ENCODE measurements at regions not wholly inside any gene's neighbourhood (a gene's known extent, or its start where the extent isn't known, plus 50 kb on each side); places are given as distances from the start of the nearest gene placed in this dataset.

GRCh38 chr5:63263411-63263810 lies 684.8 kb downstream of the LRRC70 start:
- Histone ChIP-seq H3K9me3 (ENCODE audit: insufficient read depth in 2 of 2, low read depth in 1 of 2, low read length in 1 of 2) (no peaks in the 10 kb centered on the region), H3K4me1 (replicated peaks in 1 of 4; ENCODE audit: control insufficient read depth in 3 of 4, insufficient read depth in 4 of 4, low read length in 3 of 4) (no peaks in the 10 kb centered on the region), H3K27ac (ENCODE audit: low read depth, low read length) (no peak overlapping the region), H2AFZ (ENCODE audit: low read length) (no peak overlapping the region), H2AK5ac (ENCODE audit: low read depth, low read length) (no peak overlapping the region), H2BK120ac (replicated peaks; ENCODE audit: low read depth, low read length) (no peak overlapping the region), H3K36me3 (ENCODE audit: control insufficient read depth in 2 of 4, insufficient read depth in 4 of 4, low read length in 3 of 4) (no peaks in the 10 kb centered on the region), H3K4me3 (ENCODE audit: extremely low read depth in 1 of 4, insufficient read depth in 2 of 4, low read depth in 3 of 4, low read length in 4 of 4) (no peak overlapping the region), H3K79me2 (ENCODE audit: control insufficient read depth in 1 of 2, insufficient read depth in 2 of 2, low read length in 2 of 2) (no peaks in the 10 kb centered on the region), H3K18ac (ENCODE audit: extremely low read depth, low read length) (no peak overlapping the region), H2BK5ac (ENCODE audit: low read depth, low read length) (no peak overlapping the region), H3K4me2 (ENCODE audit: insufficient read depth in 1 of 2, low read depth in 2 of 2, low read length in 2 of 2) (no peak overlapping the region), H3K23ac (ENCODE audit: insufficient read length) (no peak overlapping the region), H3K14ac (ENCODE audit: insufficient read length) (no peak overlapping the region), H2BK12ac (ENCODE audit: low read depth, low read length) (no peak overlapping the region), H3K27me3 (replicated peaks in 1 of 4; ENCODE audit: control insufficient read depth in 3 of 4, extremely low read depth in 1 of 4, insufficient read depth in 3 of 4, low read length in 3 of 4) (no peaks in the 10 kb centered on the region), H2BK15ac (ENCODE audit: low read length) (no peak overlapping the region), H4K20me1 (replicated peaks in 1 of 2; ENCODE audit: control insufficient read depth in 1 of 2, insufficient read depth in 2 of 2, low read length in 2 of 2) (no peaks in the 10 kb centered on the region), H3K9ac (replicated peaks in 1 of 4; ENCODE audit: extremely low read depth in 1 of 4, low read depth in 3 of 4, low read length in 3 of 4) (no peak overlapping the region), H4K5ac (ENCODE audit: insufficient read length, low read depth, low read length) (no peak overlapping the region), H3K56ac (replicated peaks; ENCODE audit: insufficient read length, low read depth, low read length) (no peak overlapping the region), H2BK20ac (ENCODE audit: low read length) (no peak overlapping the region), H3K23me2 (ENCODE audit: low read depth, low read length) (no peaks in the 10 kb centered on the region), H3K4ac (replicated peaks; ENCODE audit: insufficient read length, low read depth, low read length) (no peak overlapping the region), H4K91ac (replicated peaks; ENCODE audit: insufficient read length, low read length) (no peak overlapping the region), H4K8ac (ENCODE audit: extremely low read depth, insufficient read depth, low read length) (no peak overlapping the region), H3K79me1 (ENCODE audit: low read depth, low read length) (no peaks in the 10 kb centered on the region)
- CTCF ChIA-PET (ENCODE audit: partially characterized antibody) = no interaction called here
- FAIRE-seq (no peak), DNase-seq (ENCODE audit: low read depth in 1 of 2, low spot score in 2 of 2) (no peak)
- WGBS, 2 experiments (ENCODE audit: extremely low coverage in 1 of 2, insufficient coverage in 1 of 2, insufficient read length in 1 of 2, insufficient replicate concordance in 2 of 2, low coverage in 1 of 2, low lambda C conversion rate in 2 of 2, missing lambda C conversion rate in 1 of 2) = 94% methylated on average over 2 of the region's 2 CpGs; no CpG with 5 or more reads in 1 of the 2 experiments
- no peak for TF ChIP-seq TAF1 (IDR thresholded peaks at IDR 0.05; ENCODE audit: low read depth, low read length)
- no peak for TF ChIP-seq CEBPB (IDR thresholded peaks at IDR 0.05; ENCODE audit: low read depth, low read length)
- TF ChIP-seq KDM5A (IDR thresholded peaks at IDR 0.05; ENCODE audit: low read length) = no peak
- TF ChIP-seq HDAC2 (IDR thresholded peaks at IDR 0.05; ENCODE audit: borderline replicate concordance in 1 of 2, low read depth in 2 of 2, low read length in 2 of 2) = no peak
- no peak for TF ChIP-seq CHD1 (IDR thresholded peaks at IDR 0.05; ENCODE audit: low read depth, low read length)
- TF ChIP-seq ATF2 (IDR thresholded peaks at IDR 0.05; ENCODE audit: low read length) = no peak
- TF ChIP-seq JUND (IDR thresholded peaks at IDR 0.05; ENCODE audit: low read length) = no peak
- no peak for TF ChIP-seq GABPA (IDR thresholded peaks at IDR 0.05; ENCODE audit: borderline replicate concordance, insufficient read depth, low read length)
- TF ChIP-seq POLR2A (IDR thresholded peaks at IDR 0.05; ENCODE audit: control extremely low read depth in 1 of 2, low read depth in 2 of 2, low read length in 2 of 2) = no peak
- POLR2A ChIA-PET (ENCODE audit: partially characterized antibody) = no interaction called here

All from H1 (cell line).